ENCODE measurements at regions not wholly inside any gene's neighbourhood (a gene's known extent, or its start where the extent isn't known, plus 50 kb on each side); places are given as distances from the start of the nearest gene placed in this dataset.

- TF ChIP-seq CTCF (conservative IDR thresholded peaks at IDR 0.05; ENCODE audit: low read depth, low read length) (no peak), EZH2 (IDR thresholded peaks at IDR 0.05; ENCODE audit: low read length, unreplicated experiment) (no peak)
These were observed 215.1 kb downstream of the NUP35 start for GRCh38 chr2:183339311-183339710.
